Pancreas (tissue), 10 donors: ENCODE measurements at regions not wholly inside any gene's neighbourhood (a gene's known extent, or its start where the extent isn't known, plus 50 kb on each side); places are given as distances from the start of the nearest gene placed in this dataset.

ENCODE experiments used
- ATAC-seq, 4 donors: fragments of 200-7000 bp; cut with Tn5 transposase; one replicate each; pipeline versions ENCODE4 v1.8.0 to v1.9.1; 2020; ENCODE audit warnings: mild to moderate bottlenecking in 4 of 4, moderate library complexity in 4 of 4
- DNase-seq, 6 donors: peaks; one replicate each; pipeline ENCODE4 v3.0.0-alpha.2; 2020
- FAIRE-seq: peaks from 2 replicates; lab custom pipeline; 2012; peaks lifted over from hg19 to GRCh38; lab: Jason Lieb, UNC
- H3K27ac ChIP-seq, 4 donors: fragments of 200-600 bp; sonication (generic); 1 replicate in 3 of 4; 2 replicates in 1 of 4; pipeline versions ENCODE4 v1.5.0 to v1.8.0; 2020
- H3K27me3 ChIP-seq, 4 donors: fragments of 200-600 bp; one replicate each; pipeline ENCODE4 v1.8.0; 2021
- H3K36me3 ChIP-seq, 3 donors: fragments of 200-600 bp; sonication (generic) in 1 of 3; one replicate each; pipeline versions ENCODE4 v1.5.0 to v1.8.0; 2020 to 2021
- H3K4me1 ChIP-seq, 3 donors: fragments of 200-600 bp; one replicate each; pipeline ENCODE4 v1.8.0; 2021
- H3K4me3 ChIP-seq, 4 donors: fragments of 200-600 bp; sonication (generic) in 2 of 4; one replicate each; pipeline versions ENCODE4 v1.5.0 to v1.8.0; 2020 to 2021
- H3K9me3 ChIP-seq, 4 donors: fragments of 200-600 bp; one replicate each; pipeline ENCODE4 v1.8.0; 2021
- WGBS, 2 donors: extraction: QIAGEN DNeasy Blood & Tissue Kit; methylation state at CpG; one replicate each; pipeline ENCODE4 v1.1.7; 2013; 5-methylcytosine and 5-hydroxymethylcytosine counted together
- intact Hi-C, 3 donors: fragments of 100-400 bp; cut with DNase I; formaldehyde crosslinking; loops; one replicate each; pipeline versions ENCODE4 v1.11.1 to v1.14.2; 2022
- TF ChIP-seq, protein P1 (sequence below), 4 donors: fragments of 200-600 bp; sonication (generic) in 3 of 4; IDR thresholded peaks; one replicate each; pipeline versions ENCODE4 v1.5.0 to v1.8.0; 2021; ENCODE audit warnings: antibody characterized with exemption in 4 of 4
- donor health status: healthy with polysubstance abuse.
- donor health status: DM: no; HTN: no; CAD: no; lungs with moderate emphysema.
- donor health status: DM: no; HTN: no; CAD: no.
- donor health status: control.
- donor health status: control.
- donor health status: Bipolar disorder and iron deficiency.
- donor health status: DM: yes; HTN: yes; CAD: no.
- donor health status: DM: no; HTN: no; CAD: no.
- donor health status: DM: no; HTN: no; CAD: no.
- donor health status: DM: yes; HTN: yes; CAD: no.

GRCh38 chr4:180052629-180053028 is 2190.6 kb upstream of the TENM3 start:
- 52 to 57% methylated on average over 7 of the region's 7 CpGs for WGBS, 2 donors
- no peaks in the 10 kb centered on the region for H3K9me3 ChIP-seq
- FAIRE-seq = no peak
- DNase-seq = no peak
- ATAC-seq = no peak
- peaks cover 0 to 5% (median 0%) of the 10 kb centered on the region in 4 donors for H3K27me3 ChIP-seq
- TF ChIP-seq, protein P1, sequence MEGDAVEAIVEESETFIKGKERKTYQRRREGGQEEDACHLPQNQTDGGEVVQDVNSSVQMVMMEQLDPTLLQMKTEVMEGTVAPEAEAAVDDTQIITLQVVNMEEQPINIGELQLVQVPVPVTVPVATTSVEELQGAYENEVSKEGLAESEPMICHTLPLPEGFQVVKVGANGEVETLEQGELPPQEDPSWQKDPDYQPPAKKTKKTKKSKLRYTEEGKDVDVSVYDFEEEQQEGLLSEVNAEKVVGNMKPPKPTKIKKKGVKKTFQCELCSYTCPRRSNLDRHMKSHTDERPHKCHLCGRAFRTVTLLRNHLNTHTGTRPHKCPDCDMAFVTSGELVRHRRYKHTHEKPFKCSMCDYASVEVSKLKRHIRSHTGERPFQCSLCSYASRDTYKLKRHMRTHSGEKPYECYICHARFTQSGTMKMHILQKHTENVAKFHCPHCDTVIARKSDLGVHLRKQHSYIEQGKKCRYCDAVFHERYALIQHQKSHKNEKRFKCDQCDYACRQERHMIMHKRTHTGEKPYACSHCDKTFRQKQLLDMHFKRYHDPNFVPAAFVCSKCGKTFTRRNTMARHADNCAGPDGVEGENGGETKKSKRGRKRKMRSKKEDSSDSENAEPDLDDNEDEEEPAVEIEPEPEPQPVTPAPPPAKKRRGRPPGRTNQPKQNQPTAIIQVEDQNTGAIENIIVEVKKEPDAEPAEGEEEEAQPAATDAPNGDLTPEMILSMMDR (IDR thresholded peaks at IDR 0.05) = no peak
- no peaks in the 10 kb centered on the region for H3K36me3 ChIP-seq
- intact Hi-C loops = no loop called here
- H3K27ac ChIP-seq = no peak overlapping the region
- no peaks in the 10 kb centered on the region for H3K4me1 ChIP-seq
- no peak overlapping the region for H3K4me3 ChIP-seq

GRCh38 chr4:180054291-180054690 is 2188.9 kb upstream of the TENM3 start:
- FAIRE-seq = no peak
- WGBS, 2 donors = 88 to 90% methylated on average over 4 of the region's 4 CpGs

DNA sequence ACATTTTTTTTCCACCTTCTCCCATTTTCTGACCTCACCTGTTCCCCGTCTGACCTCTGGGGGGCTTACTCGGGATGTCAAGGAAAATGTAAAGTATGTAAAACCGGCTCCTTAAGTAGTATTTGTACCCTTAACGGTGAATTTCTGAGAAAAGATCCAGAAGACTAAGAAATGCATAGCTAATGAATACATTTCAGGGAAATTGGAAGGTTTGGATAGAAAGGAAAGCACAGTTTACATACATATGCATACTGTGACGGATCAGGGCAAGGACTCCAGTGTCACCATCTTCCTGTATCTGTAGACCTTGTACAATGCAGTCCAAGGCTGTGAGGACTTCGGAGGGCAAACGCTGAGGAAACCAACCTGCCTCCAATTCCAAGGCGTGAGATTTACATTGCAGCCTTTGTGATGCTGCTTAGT is 2185.9 kb upstream of the TENM3 start:
- Histone ChIP-seq H3K4me1 (no peaks in the 10 kb centered on the region), H3K4me3 (peak overlapping the region in 2 of 4 donors; percentile 53 to 68), H3K9me3 (no peaks in the 10 kb centered on the region), H3K27me3 (peaks cover 0 to 17% (median 2%) of the 10 kb centered on the region in 4 donors), H3K27ac (peak overlapping the region in 1 of 4 donors; percentile 71), H3K36me3 (no peaks in the 10 kb centered on the region)
- no peak for FAIRE-seq
- peak in 3 of 4 donors; percentile 18 to 41 (median 39) for ATAC-seq
- 4 to 5% methylated on average over 8 of the region's 8 CpGs for WGBS, 2 donors
- TF ChIP-seq, protein P1 (IDR thresholded peaks at IDR 0.05) = peak in 1 of 4 donors; percentile 1
- intact Hi-C loops = no loop called here
- no peak for DNase-seq

More at GRCh38 chr4:180054291-180054690, 2188.9 kb upstream of the TENM3 start:
- Histone ChIP-seq H3K36me3 (no peaks in the 10 kb centered on the region), H3K27ac (no peak overlapping the region), H3K27me3 (peaks cover 0 to 5% (median 0%) of the 10 kb centered on the region in 4 donors), H3K9me3 (no peaks in the 10 kb centered on the region), H3K4me1 (no peaks in the 10 kb centered on the region), H3K4me3 (no peak overlapping the region)
- TF ChIP-seq, protein P1 (IDR thresholded peaks at IDR 0.05) = no peak
- DNase-seq (no peak), ATAC-seq (no peak)
- intact Hi-C loops = no loop called here

DNA sequence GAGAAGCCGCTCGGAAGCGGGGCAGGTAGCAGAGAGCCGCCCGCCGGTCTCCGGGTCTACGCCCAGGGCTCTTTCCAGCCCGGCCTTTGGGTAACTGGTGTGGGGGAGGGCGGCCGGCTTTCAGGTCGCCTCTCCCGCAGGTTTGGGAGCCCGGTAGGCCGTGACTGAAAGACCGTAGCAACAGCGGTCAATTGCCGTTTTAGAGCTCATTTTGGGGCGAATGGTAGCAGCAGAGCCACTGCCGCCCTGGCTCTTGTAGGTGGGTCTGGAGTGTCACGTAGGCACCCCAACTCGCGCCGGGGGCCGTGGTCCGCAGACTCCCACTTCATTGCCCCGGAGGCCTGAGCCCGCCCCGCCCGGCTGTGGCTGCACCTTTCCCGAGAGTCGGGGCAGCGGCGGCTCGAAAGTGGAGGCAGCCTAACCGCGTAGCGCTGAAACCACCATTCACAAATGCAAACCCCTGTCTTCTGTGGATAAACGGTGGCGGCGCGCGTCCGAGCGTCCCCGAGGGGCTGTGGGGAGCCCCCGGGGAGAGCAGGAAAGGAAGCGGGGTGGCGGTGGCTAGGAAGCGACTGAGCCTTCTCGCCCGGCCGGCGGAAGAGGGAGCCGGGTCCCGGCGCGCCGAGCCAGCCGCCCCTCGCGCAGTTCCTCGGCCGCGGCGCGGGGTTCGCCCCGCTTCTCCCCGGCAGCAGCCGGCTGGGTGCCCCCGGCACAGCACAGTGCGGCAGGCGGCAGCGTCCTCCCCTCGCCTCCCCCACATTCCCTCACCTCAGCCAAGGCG is 2185.1 kb upstream of the TENM3 start:
- Histone ChIP-seq H3K27me3 (peaks cover 0 to 18% (median 2%) of the 10 kb centered on the region in 4 donors), H3K4me1 (no peaks in the 10 kb centered on the region), H3K9me3 (no peaks in the 10 kb centered on the region), H3K36me3 (no peaks in the 10 kb centered on the region), H3K27ac (peak overlapping the region in 2 of 4 donors; percentile 71 to 73), H3K4me3 (peak overlapping the region; percentile 35 to 68 (median 53))
- TF ChIP-seq, protein P1 (IDR thresholded peaks at IDR 0.05) = no peak
- 0 to 1% methylated on average over 45 to 77 of the region's 77 CpGs for WGBS, 2 donors
- ATAC-seq = peak; percentile 66 to 77 (median 72)
- peak; percentile 18 to 80 (median 38) for DNase-seq
- no peak for FAIRE-seq
- intact Hi-C loops = no loop called here
